ENCODE measurements at regions not wholly inside any gene's neighbourhood (a gene's known extent, or its start where the extent isn't known, plus 50 kb on each side); places are given as distances from the start of the nearest gene placed in this dataset.

DNA sequence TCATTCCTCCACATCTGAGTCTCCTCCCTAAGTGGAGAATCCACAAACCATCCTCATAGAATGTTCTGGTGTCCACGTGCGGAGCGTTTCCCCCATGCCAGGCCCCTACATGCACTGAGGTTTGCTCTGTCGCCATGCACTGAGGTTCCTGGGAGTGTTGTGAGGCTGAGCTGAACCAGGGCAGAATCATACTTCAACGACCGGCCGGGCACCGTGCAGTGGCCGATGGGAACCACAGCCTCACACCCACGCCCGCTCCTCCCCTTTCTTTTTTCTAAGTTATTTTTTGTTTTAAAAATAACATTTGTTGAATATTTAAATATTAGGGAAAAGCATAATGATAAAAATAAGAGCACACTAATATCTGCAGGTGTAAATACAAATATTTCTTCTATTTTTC is 260.4 kb upstream of the IRX4 start:
- no peak overlapping the region for H3K9ac ChIP-seq (ENCODE audit: low read depth, low read length)
- H3K4me3 ChIP-seq (ENCODE audit: low read depth in 1 of 2, low read length in 2 of 2) = no peak overlapping the region
- ATAC-seq (ENCODE audit: insufficient read depth, low read depth) = no peak
- peaks cover 6% of the 10 kb centered on the region for H3K27me3 ChIP-seq (ENCODE audit: insufficient read depth, low read length, poor library complexity)
- H3K4me1 ChIP-seq (ENCODE audit: insufficient read depth, low read length) = no peaks in the 10 kb centered on the region
- no peaks in the 10 kb centered on the region for H3K36me3 ChIP-seq (ENCODE audit: insufficient read depth, low read length)
- no peak for DNase-seq
- no peak overlapping the region for H2AFZ ChIP-seq (ENCODE audit: low read depth, low read length)
- no peaks in the 10 kb centered on the region for H4K20me1 ChIP-seq (ENCODE audit: insufficient read depth, low read length)
- no peak overlapping the region for H3K4me2 ChIP-seq (ENCODE audit: insufficient read depth, low read length)
- TF ChIP-seq, protein P1, sequence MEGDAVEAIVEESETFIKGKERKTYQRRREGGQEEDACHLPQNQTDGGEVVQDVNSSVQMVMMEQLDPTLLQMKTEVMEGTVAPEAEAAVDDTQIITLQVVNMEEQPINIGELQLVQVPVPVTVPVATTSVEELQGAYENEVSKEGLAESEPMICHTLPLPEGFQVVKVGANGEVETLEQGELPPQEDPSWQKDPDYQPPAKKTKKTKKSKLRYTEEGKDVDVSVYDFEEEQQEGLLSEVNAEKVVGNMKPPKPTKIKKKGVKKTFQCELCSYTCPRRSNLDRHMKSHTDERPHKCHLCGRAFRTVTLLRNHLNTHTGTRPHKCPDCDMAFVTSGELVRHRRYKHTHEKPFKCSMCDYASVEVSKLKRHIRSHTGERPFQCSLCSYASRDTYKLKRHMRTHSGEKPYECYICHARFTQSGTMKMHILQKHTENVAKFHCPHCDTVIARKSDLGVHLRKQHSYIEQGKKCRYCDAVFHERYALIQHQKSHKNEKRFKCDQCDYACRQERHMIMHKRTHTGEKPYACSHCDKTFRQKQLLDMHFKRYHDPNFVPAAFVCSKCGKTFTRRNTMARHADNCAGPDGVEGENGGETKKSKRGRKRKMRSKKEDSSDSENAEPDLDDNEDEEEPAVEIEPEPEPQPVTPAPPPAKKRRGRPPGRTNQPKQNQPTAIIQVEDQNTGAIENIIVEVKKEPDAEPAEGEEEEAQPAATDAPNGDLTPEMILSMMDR (IDR thresholded peaks at IDR 0.05; ENCODE audit: borderline replicate concordance, extremely low read depth, low read length, poor library complexity, severe bottlenecking) = no peak
- no peak for TF ChIP-seq EZH2 (IDR thresholded peaks at IDR 0.05; ENCODE audit: borderline replicate concordance, low read depth, low read length, severe bottlenecking)
- no peaks in the 10 kb centered on the region for H3K9me3 ChIP-seq (ENCODE audit: insufficient read depth, low read length, severe bottlenecking)
- no peaks in the 10 kb centered on the region for H3K79me2 ChIP-seq (ENCODE audit: insufficient read depth, low read length)
- H3K27ac ChIP-seq (ENCODE audit: low read length) = no peak overlapping the region

DNA sequence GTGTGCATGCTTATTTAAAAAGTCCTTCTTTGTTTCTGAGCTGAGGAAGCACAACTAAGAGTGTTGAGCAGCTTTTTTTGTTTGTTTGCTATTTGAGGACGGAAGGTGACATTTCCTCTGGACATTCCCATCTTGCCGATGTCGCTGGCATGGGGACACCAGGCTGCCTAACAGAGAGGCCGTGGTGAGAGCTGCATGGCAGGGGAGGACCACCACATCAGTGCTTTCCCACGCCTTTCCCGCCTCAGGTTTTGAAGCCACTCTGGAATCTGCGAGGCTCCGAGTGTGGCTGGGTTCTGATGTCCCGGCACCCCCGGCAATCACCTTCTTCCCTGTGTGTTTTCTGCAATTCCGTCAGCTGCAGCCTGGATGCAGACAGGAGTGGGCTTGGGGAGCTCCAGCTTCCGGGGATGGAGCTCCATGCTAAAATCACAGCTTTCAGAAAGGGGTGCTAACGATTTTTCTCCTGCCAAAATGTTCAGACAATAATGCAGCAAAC is 259.8 kb upstream of the IRX4 start:
- no peak for ATAC-seq (ENCODE audit: insufficient read depth, low read depth)
- H3K4me3 ChIP-seq (ENCODE audit: low read depth in 1 of 2, low read length in 2 of 2) = no peak overlapping the region
- peaks cover 6% of the 10 kb centered on the region for H3K27me3 ChIP-seq (ENCODE audit: insufficient read depth, low read length, poor library complexity)

DNA sequence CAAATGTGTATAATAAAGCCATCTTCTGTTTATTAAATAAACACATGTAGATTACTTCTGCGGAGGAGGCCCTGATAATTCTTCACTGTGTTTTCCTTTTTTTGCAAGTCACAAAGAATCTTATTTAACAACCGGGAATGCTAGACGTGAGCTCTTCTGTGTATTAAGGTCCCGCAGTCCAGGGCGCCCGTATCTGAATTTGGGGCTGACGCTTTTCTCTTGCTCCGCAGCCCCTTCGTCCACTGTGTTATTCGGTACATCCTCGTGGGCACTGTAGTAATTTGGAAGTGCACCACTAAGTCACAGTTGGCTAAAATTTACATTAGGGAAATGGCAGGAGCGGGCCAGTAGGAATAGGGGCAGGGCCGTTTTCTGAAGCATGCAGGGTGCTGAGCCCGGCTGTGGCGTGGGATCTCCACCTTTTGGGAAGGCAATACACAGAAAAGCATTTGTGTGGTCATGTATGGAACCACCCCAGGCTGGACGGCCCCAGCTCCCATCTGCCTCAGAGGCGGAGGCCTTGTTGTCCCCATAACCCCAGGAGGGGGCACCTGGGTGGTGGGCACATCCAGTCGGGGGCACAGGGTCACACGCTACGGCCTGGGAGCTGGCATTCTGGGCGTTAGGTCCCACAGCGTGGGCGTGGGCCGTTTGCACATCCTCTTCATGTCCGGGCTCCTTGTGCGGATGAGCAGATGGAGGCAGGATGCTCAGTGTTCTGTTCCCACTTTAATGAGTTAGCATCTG is 258.7 kb upstream of the IRX4 start:
- Histone ChIP-seq H3K27me3 (ENCODE audit: insufficient read depth, low read length, poor library complexity) (peaks cover 4% of the 10 kb centered on the region), H3K79me2 (ENCODE audit: insufficient read depth, low read length) (no peaks in the 10 kb centered on the region), H3K9me3 (ENCODE audit: insufficient read depth, low read length, severe bottlenecking) (no peaks in the 10 kb centered on the region), H3K4me2 (ENCODE audit: insufficient read depth, low read length) (no peak overlapping the region), H3K4me3 (ENCODE audit: low read depth in 1 of 2, low read length in 2 of 2) (no peak overlapping the region), H3K4me1 (ENCODE audit: insufficient read depth, low read length) (no peaks in the 10 kb centered on the region), H3K36me3 (ENCODE audit: insufficient read depth, low read length) (no peaks in the 10 kb centered on the region), H3K27ac (ENCODE audit: low read length) (no peak overlapping the region), H4K20me1 (ENCODE audit: insufficient read depth, low read length) (no peaks in the 10 kb centered on the region), H2AFZ (ENCODE audit: low read depth, low read length) (no peak overlapping the region), H3K9ac (ENCODE audit: low read depth, low read length) (no peak overlapping the region)
- DNase-seq (no peak), ATAC-seq (ENCODE audit: insufficient read depth, low read depth) (no peak)
- TF ChIP-seq, protein P1 (IDR thresholded peaks at IDR 0.05; ENCODE audit: borderline replicate concordance, extremely low read depth, low read length, poor library complexity, severe bottlenecking) = no peak
- no peak for TF ChIP-seq EZH2 (IDR thresholded peaks at IDR 0.05; ENCODE audit: borderline replicate concordance, low read depth, low read length, severe bottlenecking)

More for the DNA sequence above, 259.8 kb upstream of the IRX4 start:
- H3K9me3 ChIP-seq (ENCODE audit: insufficient read depth, low read length, severe bottlenecking) = no peaks in the 10 kb centered on the region
- H3K4me1 ChIP-seq (ENCODE audit: insufficient read depth, low read length) = no peaks in the 10 kb centered on the region
- no peak overlapping the region for H3K4me2 ChIP-seq (ENCODE audit: insufficient read depth, low read length)
- H3K27ac ChIP-seq (ENCODE audit: low read length) = no peak overlapping the region
- H4K20me1 ChIP-seq (ENCODE audit: insufficient read depth, low read length) = no peaks in the 10 kb centered on the region
- no peaks in the 10 kb centered on the region for H3K79me2 ChIP-seq (ENCODE audit: insufficient read depth, low read length)
- H3K36me3 ChIP-seq (ENCODE audit: insufficient read depth, low read length) = no peaks in the 10 kb centered on the region
- no peak overlapping the region for H2AFZ ChIP-seq (ENCODE audit: low read depth, low read length)
- H3K9ac ChIP-seq (ENCODE audit: low read depth, low read length) = no peak overlapping the region
- DNase-seq = no peak
- TF ChIP-seq, protein P1 (IDR thresholded peaks at IDR 0.05; ENCODE audit: borderline replicate concordance, extremely low read depth, low read length, poor library complexity, severe bottlenecking) = no peak
- no peak for TF ChIP-seq EZH2 (IDR thresholded peaks at IDR 0.05; ENCODE audit: borderline replicate concordance, low read depth, low read length, severe bottlenecking)

Data from DND-41 (cell line).